ENCODE measurements at regions not wholly inside any gene's neighbourhood (a gene's known extent, or its start where the extent isn't known, plus 50 kb on each side); places are given as distances from the start of the nearest gene placed in this dataset.
A peak's percentile ranks its signal among the peaks of the same experiment; 100 is the strongest.

GRCh38 chr1:218845589-218845988, 328.1 kb upstream of the LYPLAL1 start:
- H2BK120ac ChIP-seq (ENCODE audit: low read depth, low read length) = no peak overlapping the region

GRCh38 chr1:218846181-218846580, 327.5 kb upstream of the LYPLAL1 start:
- H2BK12ac ChIP-seq (ENCODE audit: low read length in 2 of 2) = no peak overlapping the region

More at GRCh38 chr1:218845589-218845988, 328.1 kb upstream of the LYPLAL1 start:
- Histone ChIP-seq H3K4me1 (ENCODE audit: control insufficient read depth, insufficient read depth, low read depth, low read length) (no peaks in the 10 kb centered on the region), H3K79me1 (replicated peaks; ENCODE audit: low read length, poor library complexity, severe bottlenecking) (no peaks in the 10 kb centered on the region), H3K18ac (ENCODE audit: low read depth in 1 of 2, low read length in 2 of 2) (no peak overlapping the region), H2BK15ac (ENCODE audit: low read depth, poor library complexity, severe bottlenecking) (no peak overlapping the region), H3K4me2 (ENCODE audit: low read length, poor library complexity, severe bottlenecking) (no peak overlapping the region), H3K27ac (ENCODE audit: low read length, poor library complexity, severe bottlenecking) (no peak overlapping the region), H3K4ac (ENCODE audit: low read depth in 1 of 2, low read length in 2 of 2) (no peak overlapping the region), H3K4me3 (ENCODE audit: insufficient read depth in 1 of 2, low read depth in 1 of 2, low read length in 2 of 2) (no peak overlapping the region), H4K91ac (ENCODE audit: low read length) (no peak overlapping the region), H3K27me3 (ENCODE audit: control insufficient read depth in 1 of 2, insufficient read depth in 1 of 2, low read length in 2 of 2) (no peaks in the 10 kb centered on the region), H2BK12ac (ENCODE audit: low read length in 2 of 2) (no peak overlapping the region), H3K9me3 (ENCODE audit: control insufficient read depth, low read length) (no peaks in the 10 kb centered on the region), H3K9ac (ENCODE audit: low read length) (no peak overlapping the region), H3K23ac (ENCODE audit: low read length in 2 of 2) (no peak overlapping the region), H2AFZ (ENCODE audit: low read depth, low read length) (no peak overlapping the region), H2BK5ac (ENCODE audit: low read depth, low read length, poor library complexity, severe bottlenecking) (no peak overlapping the region), H3K36me3 (ENCODE audit: control insufficient read depth in 1 of 2, insufficient read depth in 2 of 2, low read depth in 1 of 2, low read length in 2 of 2) (no peaks in the 10 kb centered on the region), H4K8ac (ENCODE audit: low read length) (no peak overlapping the region), H2AK5ac (ENCODE audit: low read length, severe bottlenecking) (no peak overlapping the region), H3K14ac (ENCODE audit: low read length in 2 of 2) (no peak overlapping the region)
- 97% methylated on average over 1 of the region's 1 CpG for WGBS
- no peak for DNase-seq

GRCh38 chr1:218847089-218847768, 326.4 kb upstream of the LYPLAL1 start:
- no peak for DNase-seq
- Histone ChIP-seq H2BK5ac (ENCODE audit: low read depth, low read length, poor library complexity, severe bottlenecking) (no peak overlapping the region), H3K27me3 (ENCODE audit: control insufficient read depth in 1 of 2, insufficient read depth in 1 of 2, low read length in 2 of 2) (no peaks in the 10 kb centered on the region), H2AK5ac (ENCODE audit: low read length, severe bottlenecking) (no peak overlapping the region), H2BK12ac (ENCODE audit: low read length in 2 of 2) (no peak overlapping the region), H2BK120ac (ENCODE audit: low read depth, low read length) (peak overlapping the region; percentile 42), H4K91ac (ENCODE audit: low read length) (no peak overlapping the region), H3K4me2 (ENCODE audit: low read length, poor library complexity, severe bottlenecking) (no peak overlapping the region), H2AFZ (ENCODE audit: low read depth, low read length) (no peak overlapping the region), H3K9me3 (ENCODE audit: control insufficient read depth, low read length) (no peaks in the 10 kb centered on the region), H3K4ac (ENCODE audit: low read depth in 1 of 2, low read length in 2 of 2) (no peak overlapping the region), H3K14ac (ENCODE audit: low read length in 2 of 2) (no peak overlapping the region), H3K23ac (ENCODE audit: low read length in 2 of 2) (no peak overlapping the region), H2BK15ac (ENCODE audit: low read depth, poor library complexity, severe bottlenecking) (no peak overlapping the region), H3K9ac (ENCODE audit: low read length) (no peak overlapping the region), H3K18ac (ENCODE audit: low read depth in 1 of 2, low read length in 2 of 2) (no peak overlapping the region), H3K4me3 (ENCODE audit: insufficient read depth in 1 of 2, low read depth in 1 of 2, low read length in 2 of 2) (no peak overlapping the region), H3K27ac (ENCODE audit: low read length, poor library complexity, severe bottlenecking) (no peak overlapping the region), H3K4me1 (ENCODE audit: control insufficient read depth, insufficient read depth, low read depth, low read length) (no peaks in the 10 kb centered on the region), H3K79me1 (replicated peaks; ENCODE audit: low read length, poor library complexity, severe bottlenecking) (no peaks in the 10 kb centered on the region), H4K8ac (ENCODE audit: low read length) (no peak overlapping the region), H3K36me3 (ENCODE audit: control insufficient read depth in 1 of 2, insufficient read depth in 2 of 2, low read depth in 1 of 2, low read length in 2 of 2) (no peaks in the 10 kb centered on the region)
- 96% methylated on average over 2 of the region's 3 CpGs for WGBS

More at GRCh38 chr1:218846181-218846580, 327.5 kb upstream of the LYPLAL1 start:
- H4K8ac ChIP-seq (ENCODE audit: low read length) = no peak overlapping the region
- DNase-seq = no peak
- H3K4me1 ChIP-seq (ENCODE audit: control insufficient read depth, insufficient read depth, low read depth, low read length) = no peaks in the 10 kb centered on the region
- H3K18ac ChIP-seq (ENCODE audit: low read depth in 1 of 2, low read length in 2 of 2) = no peak overlapping the region
- H3K14ac ChIP-seq (ENCODE audit: low read length in 2 of 2) = no peak overlapping the region
- H3K4me2 ChIP-seq (ENCODE audit: low read length, poor library complexity, severe bottlenecking) = no peak overlapping the region
- H3K27me3 ChIP-seq (ENCODE audit: control insufficient read depth in 1 of 2, insufficient read depth in 1 of 2, low read length in 2 of 2) = no peaks in the 10 kb centered on the region
- H2BK120ac ChIP-seq (ENCODE audit: low read depth, low read length) = no peak overlapping the region
- H2AFZ ChIP-seq (ENCODE audit: low read depth, low read length) = no peak overlapping the region
- no peaks in the 10 kb centered on the region for H3K36me3 ChIP-seq (ENCODE audit: control insufficient read depth in 1 of 2, insufficient read depth in 2 of 2, low read depth in 1 of 2, low read length in 2 of 2)
- no peak overlapping the region for H3K4ac ChIP-seq (ENCODE audit: low read depth in 1 of 2, low read length in 2 of 2)
- no peak overlapping the region for H3K4me3 ChIP-seq (ENCODE audit: insufficient read depth in 1 of 2, low read depth in 1 of 2, low read length in 2 of 2)
- no peak overlapping the region for H2BK5ac ChIP-seq (ENCODE audit: low read depth, low read length, poor library complexity, severe bottlenecking)
- no peaks in the 10 kb centered on the region for H3K79me1 ChIP-seq (replicated peaks; ENCODE audit: low read length, poor library complexity, severe bottlenecking)
- H3K23ac ChIP-seq (ENCODE audit: low read length in 2 of 2) = no peak overlapping the region
- WGBS = 97% methylated on average over 4 of the region's 4 CpGs
- H4K91ac ChIP-seq (ENCODE audit: low read length) = no peak overlapping the region
- no peak overlapping the region for H3K9ac ChIP-seq (ENCODE audit: low read length)
- no peak overlapping the region for H2BK15ac ChIP-seq (ENCODE audit: low read depth, poor library complexity, severe bottlenecking)
- H2AK5ac ChIP-seq (ENCODE audit: low read length, severe bottlenecking) = no peak overlapping the region
- no peaks in the 10 kb centered on the region for H3K9me3 ChIP-seq (ENCODE audit: control insufficient read depth, low read length)
- no peak overlapping the region for H3K27ac ChIP-seq (ENCODE audit: low read length, poor library complexity, severe bottlenecking)

GRCh38 chr1:218848009-218848408, 325.7 kb upstream of the LYPLAL1 start:
- Histone ChIP-seq H3K4me2 (ENCODE audit: low read length, poor library complexity, severe bottlenecking) (no peak overlapping the region), H3K18ac (ENCODE audit: low read depth in 1 of 2, low read length in 2 of 2) (no peak overlapping the region), H3K27ac (ENCODE audit: low read length, poor library complexity, severe bottlenecking) (no peak overlapping the region), H3K9ac (ENCODE audit: low read length) (no peak overlapping the region), H2BK15ac (ENCODE audit: low read depth, poor library complexity, severe bottlenecking) (no peak overlapping the region), H3K14ac (ENCODE audit: low read length in 2 of 2) (no peak overlapping the region), H3K79me1 (replicated peaks; ENCODE audit: low read length, poor library complexity, severe bottlenecking) (no peaks in the 10 kb centered on the region), H4K91ac (ENCODE audit: low read length) (no peak overlapping the region), H3K27me3 (ENCODE audit: control insufficient read depth in 1 of 2, insufficient read depth in 1 of 2, low read length in 2 of 2) (no peaks in the 10 kb centered on the region), H3K36me3 (ENCODE audit: control insufficient read depth in 1 of 2, insufficient read depth in 2 of 2, low read depth in 1 of 2, low read length in 2 of 2) (no peaks in the 10 kb centered on the region), H2BK5ac (ENCODE audit: low read depth, low read length, poor library complexity, severe bottlenecking) (no peak overlapping the region), H3K4ac (ENCODE audit: low read depth in 1 of 2, low read length in 2 of 2) (no peak overlapping the region), H2AK5ac (ENCODE audit: low read length, severe bottlenecking) (no peak overlapping the region), H3K4me3 (ENCODE audit: insufficient read depth in 1 of 2, low read depth in 1 of 2, low read length in 2 of 2) (no peak overlapping the region), H2BK120ac (ENCODE audit: low read depth, low read length) (no peak overlapping the region), H3K9me3 (ENCODE audit: control insufficient read depth, low read length) (no peaks in the 10 kb centered on the region), H3K23ac (ENCODE audit: low read length in 2 of 2) (no peak overlapping the region), H2BK12ac (ENCODE audit: low read length in 2 of 2) (no peak overlapping the region), H3K4me1 (ENCODE audit: control insufficient read depth, insufficient read depth, low read depth, low read length) (no peaks in the 10 kb centered on the region), H4K8ac (ENCODE audit: low read length) (no peak overlapping the region), H2AFZ (ENCODE audit: low read depth, low read length) (no peak overlapping the region)
- no CpG with 5 or more reads among the region's 1 CpG for WGBS
- DNase-seq = no peak

Measured in mesenchymal stem cell (in vitro differentiated cells and primary cell).